NCI-H774 (cell line): ENCODE measurements at regions not wholly inside any gene's neighbourhood (a gene's known extent, or its start where the extent isn't known, plus 50 kb on each side); places are given as distances from the start of the nearest gene placed in this dataset.

Source experiments
- DNase-seq: peaks from one replicate; lab custom pipeline; 2025; lab: John Stamatoyannopoulos, UW

GRCh38 chr15:47997195-47998080 is 123.4 kb upstream of the SLC24A5 start:
- no peak for DNase-seq

- DNase-seq = no peak
Observed at GRCh38 chr15:47998619-47999019, 122.2 kb upstream of the SLC24A5 start.

DNA sequence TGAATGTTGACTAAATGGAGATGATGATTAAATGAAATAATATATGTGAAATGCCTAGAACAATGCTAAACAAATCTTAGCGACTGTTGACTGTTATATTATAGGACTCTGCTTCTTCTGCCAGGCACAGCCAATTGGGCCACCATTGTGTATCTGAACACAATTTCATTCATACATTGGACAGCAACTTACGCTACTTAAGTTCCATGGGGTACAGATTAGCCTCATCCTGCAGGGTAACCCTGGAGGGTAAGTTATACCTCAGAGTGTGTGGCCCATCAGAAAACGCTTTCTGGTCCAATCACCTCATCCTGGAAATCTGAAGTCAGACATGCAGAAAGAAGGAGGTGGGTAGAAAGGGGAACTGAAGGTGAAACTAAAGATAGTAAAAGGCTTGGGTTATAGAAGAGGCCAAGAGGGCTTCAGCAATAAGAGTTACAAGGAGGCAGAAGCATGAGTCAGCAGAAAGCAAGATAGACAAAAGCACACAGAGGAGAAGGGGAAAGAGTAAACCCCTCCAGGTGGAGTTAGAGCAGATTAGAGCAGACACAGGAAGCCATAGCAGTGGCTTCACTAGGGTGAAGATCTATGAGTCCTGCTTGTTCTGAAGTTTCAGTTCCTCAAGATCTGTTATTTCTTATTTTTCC is 119.3 kb upstream of the SLC24A5 start:
- no peak for DNase-seq

- DNase-seq = no peak
Observed at GRCh38 chr15:48002767-48003166, 118.0 kb upstream of the SLC24A5 start.

DNA sequence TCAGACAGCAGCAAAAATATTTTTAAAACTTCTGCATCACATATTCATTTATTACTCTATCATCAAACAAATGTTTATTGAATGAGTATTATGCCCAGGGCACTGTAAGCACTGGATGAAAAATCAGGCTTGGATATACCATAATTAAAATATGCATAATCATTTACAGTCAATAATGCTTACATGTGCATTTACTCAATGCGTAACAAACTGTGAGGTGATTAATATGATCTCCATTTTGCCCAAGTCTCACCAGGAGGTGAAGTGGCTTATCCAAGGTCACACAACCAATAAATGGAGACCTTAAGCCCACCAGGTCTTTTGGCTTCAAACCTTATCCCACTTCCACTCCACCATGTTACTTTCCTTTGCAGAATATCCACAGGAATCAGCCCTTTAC is 117.3 kb upstream of the SLC24A5 start:
- DNase-seq = no peak

DNA sequence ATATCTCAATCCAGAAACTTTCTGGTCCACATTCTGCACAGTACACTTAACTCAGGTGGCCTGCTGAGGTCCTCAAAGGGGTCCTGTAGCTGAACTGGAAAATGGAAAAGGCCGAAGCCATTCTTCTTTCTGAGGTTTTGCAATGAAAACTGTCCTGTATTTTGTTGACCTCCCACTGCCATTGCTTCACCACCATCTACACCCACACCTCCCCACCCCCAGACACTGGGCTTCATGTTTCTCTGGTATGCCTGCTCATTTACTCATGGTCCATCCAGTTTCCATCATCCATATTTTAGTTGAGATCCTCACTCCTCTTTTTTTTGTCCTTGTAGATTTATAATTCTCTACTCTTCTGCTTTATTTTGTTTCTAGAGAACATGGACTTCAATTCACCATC is 115.7 kb upstream of the SLC24A5 start:
- DNase-seq = no peak

DNA sequence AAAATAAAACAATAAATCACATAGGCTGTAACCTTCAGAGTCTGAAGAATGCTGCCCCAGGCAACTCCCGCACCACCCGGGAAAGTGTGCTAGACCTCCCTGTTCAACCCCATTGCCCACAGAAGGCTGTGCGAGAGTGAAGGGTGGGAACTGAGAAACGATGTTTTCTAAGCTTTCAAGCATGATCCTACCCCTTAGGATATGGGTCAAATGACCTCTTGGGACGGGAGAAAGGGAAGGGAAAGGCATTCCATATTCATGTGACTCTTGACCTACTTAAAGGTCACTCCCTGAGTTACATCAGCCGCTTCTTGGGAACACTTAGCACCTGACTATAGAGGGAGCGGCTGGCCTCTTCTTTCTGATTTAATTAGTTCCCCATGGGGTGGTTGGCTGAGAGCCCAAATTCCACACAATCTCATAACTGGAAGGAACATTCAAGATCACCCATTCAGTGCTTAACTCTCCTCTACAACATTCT is 114.7 kb upstream of the SLC24A5 start:
- DNase-seq = no peak

DNA sequence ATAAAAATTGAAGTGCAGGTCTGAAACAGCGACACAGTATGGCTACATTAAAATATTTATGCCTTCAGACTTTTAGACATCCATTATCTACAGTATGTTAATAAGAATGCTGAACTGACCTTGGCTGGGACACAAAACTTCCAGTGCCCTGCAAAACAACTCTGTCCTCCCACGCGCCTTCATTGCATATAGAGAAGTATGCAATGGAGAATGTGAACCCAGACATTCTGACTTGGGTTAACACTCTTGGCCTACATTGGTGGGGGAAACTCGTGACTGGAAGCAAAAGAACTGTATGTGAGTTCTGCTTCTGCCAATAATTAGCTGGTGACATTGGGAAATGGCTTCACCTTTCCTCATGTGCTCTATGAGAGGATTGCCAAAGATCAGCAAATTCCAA is 110.5 kb upstream of the SLC24A5 start:
- no peak for DNase-seq

DNA sequence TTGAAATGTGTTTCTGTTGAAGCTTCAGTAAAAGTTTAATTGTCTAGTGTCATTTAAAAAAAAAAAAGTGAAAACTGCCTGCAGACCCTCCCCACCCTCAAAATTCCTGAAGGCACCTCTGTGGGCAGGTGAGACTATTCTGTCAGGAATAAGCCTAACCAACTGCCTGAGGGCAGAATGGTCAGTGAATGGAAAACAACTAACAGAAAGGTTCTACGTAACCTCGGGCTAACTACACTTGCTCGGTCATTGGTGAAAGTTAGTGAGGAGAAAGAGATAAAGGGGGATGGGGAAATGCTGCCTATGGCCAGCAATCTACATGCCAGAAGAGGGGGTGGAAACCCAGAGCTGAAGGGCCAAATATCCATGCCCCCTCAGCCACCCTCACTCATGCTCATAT is 108.6 kb upstream of the SLC24A5 start:
- DNase-seq = no peak

GRCh38 chr15:48016865-48017264 is 103.9 kb upstream of the SLC24A5 start:
- no peak for DNase-seq

- no peak for DNase-seq
Observed at GRCh38 chr15:48017747-48018146, 103.0 kb upstream of the SLC24A5 start.

- DNase-seq = no peak
Observed at GRCh38 chr15:48020166-48020565, 100.6 kb upstream of the SLC24A5 start.

GRCh38 chr15:48021336-48022086 is 99.3 kb upstream of the SLC24A5 start:
- DNase-seq = peak; percentile 61

- no peak for DNase-seq
Observed at GRCh38 chr15:48025118-48025517, 95.7 kb upstream of the SLC24A5 start.

DNA sequence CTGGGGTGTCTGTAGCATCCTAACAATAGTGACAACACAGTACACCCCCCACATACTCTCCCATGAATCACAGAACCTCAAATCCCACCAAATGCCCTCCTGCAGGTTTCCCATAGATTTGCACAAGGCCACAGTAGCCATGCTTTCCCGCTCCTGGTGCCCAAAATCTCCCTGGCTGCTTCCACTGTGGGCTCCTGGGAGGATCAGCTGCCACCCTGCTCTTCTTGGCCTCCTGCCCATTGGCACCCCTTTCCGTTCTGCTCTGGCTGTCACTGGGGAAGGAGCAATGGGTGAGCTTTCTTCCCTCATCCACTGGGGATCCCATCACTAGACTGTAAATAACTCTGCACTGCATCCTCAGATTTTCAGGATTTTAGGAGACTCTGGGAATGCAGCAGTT is 92.1 kb upstream of the SLC24A5 start:
- no peak for DNase-seq

GRCh38 chr15:48029642-48030041 is 91.1 kb upstream of the SLC24A5 start:
- DNase-seq = no peak

DNA sequence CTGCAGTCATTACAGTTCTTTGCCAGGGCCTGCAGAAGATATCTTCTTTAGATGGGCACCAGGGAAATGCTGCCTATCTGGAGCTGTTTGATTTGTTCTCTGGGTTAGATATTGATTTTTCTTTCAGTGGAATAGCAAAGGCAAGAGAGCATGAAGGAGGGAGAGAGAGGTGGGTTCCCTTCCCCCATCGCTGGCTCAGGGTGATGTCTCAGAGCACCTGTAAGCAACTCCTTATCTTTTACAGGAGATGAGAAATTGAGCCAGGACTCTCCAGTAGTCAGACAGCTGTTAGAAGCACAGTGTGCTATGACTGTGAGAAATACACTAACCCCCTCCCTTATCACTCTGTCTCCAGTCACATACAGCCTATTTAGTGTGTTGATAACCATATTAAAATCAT is 89.3 kb upstream of the SLC24A5 start:
- no peak for DNase-seq

- no peak for DNase-seq
Observed at GRCh38 chr15:48031973-48032372, 88.8 kb upstream of the SLC24A5 start.

GRCh38 chr15:48032911-48033310 is 87.9 kb upstream of the SLC24A5 start:
- DNase-seq = no peak

GRCh38 chr15:48038221-48038620 is 82.6 kb upstream of the SLC24A5 start:
- DNase-seq = no peak

DNA sequence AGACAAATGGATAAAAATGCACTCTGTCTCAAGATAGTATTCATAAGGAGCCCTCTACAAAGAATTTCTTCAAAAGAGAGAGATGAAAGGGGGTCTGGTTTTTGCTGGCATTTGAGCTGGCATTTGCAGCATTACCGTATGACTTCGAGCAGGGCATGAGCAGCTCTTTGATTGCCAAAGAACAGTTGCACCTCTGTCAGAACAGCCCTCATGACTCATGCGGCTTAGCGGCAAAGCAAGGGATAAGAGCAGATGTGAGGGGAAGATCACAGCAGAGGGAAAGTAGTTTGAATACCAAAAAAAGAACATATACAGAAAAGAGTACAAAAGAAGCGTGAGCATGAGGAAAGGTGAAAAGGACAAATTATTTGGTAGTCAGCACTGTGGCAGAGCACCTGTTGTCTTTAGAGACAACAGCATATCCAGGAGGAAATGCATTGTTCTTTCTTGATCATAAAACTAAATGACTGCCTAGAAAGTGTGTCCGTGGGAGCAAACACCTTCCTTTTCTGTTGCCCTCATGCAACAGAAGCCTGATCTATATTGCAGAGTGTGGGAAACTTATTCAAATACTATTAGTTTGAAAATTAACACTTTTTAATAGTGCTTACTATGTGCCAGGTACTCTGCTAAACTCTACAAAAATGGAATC is 80.5 kb upstream of the SLC24A5 start:
- no peak for DNase-seq

DNA sequence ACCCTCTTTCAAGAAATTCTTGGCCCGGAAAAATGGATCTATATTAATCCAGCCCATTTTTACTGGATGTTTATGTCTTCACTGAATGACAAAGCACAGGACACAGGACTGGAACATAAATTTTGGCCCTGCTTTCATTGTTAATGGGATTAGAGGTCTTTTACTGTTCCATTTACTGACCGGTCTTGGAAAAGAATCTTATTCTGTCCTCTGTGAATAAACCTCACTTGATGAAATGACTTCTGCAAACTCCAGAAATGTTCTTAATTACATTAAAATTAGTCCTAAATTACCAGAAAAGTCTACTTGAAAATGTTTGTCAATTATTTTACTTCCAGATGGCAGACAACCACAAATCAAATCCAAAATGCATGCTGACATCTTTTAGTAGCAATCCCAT is 79.3 kb upstream of the SLC24A5 start:
- no peak for DNase-seq
